ENCODE measurements at regions not wholly inside any gene's neighbourhood (a gene's known extent, or its start where the extent isn't known, plus 50 kb on each side); places are given as distances from the start of the nearest gene placed in this dataset.
"Not testable (repeated sequence)": the region's sequence is repeated elsewhere in the genome, so short reads cannot be mapped to it uniquely, and the experiment has no call there.

- intact Hi-C loops (cut with DNase I), result no loop called here
- no peak for DNase-seq (ENCODE audit: low spot score)
Observed at GRCh38 chr3:110905121-110905520, 166.5 kb upstream of the NECTIN3 start.

DNA sequence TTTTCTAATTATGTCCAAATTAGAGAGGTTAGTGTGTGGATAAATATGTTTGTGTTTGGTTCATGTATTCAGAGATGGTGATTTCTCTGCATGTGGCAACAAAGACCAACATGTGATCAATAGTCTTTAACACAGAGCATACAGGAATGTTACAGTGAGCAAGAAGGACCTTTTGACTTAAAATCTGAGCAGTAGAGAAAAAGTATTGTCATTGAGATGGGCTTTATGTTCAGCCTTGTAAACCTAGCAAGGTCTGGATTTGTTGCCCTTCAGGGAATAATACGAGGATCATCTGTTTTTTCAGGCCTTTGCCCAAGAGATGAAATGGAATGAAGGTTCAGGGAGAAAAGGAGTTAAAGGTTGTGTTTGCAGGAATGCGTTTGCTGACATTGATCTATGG, 161.8 kb upstream of the NECTIN3 start:
- intact Hi-C loops (cut with DNase I), result no loop called here
- DNase-seq (ENCODE audit: low spot score), result no peak

- no peak for DNase-seq (ENCODE audit: low spot score)
- intact Hi-C loops (cut with DNase I), result no loop called here
Observed at GRCh38 chr3:110910346-110910955, 161.2 kb upstream of the NECTIN3 start.

DNA sequence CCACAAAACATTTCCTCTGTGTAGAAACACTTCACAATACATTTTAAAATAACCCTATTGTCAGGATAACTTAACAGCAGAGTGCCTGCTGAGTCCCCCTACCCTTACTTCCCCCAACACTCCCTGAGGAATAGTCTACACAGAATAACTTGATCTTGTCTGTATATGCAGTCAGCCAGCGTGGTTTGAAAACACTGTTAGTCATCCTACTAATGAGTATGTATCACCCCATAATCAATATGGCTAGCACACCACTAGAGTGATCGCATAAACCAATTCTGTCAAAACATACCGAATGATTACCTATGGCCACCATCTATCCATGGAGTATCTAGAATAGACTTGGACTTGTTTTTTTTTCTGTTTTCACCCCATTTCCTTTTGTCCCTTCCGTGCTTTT, 152.7 kb upstream of the NECTIN3 start:
- DNase-seq (ENCODE audit: low spot score), result no peak
- intact Hi-C loops (cut with DNase I), result no loop called here

- intact Hi-C loops (cut with DNase I), result no loop called here
- DNase-seq (ENCODE audit: low spot score), result no peak
Observed at GRCh38 chr3:110925798-110926197, 145.8 kb upstream of the NECTIN3 start.

- DNase-seq (ENCODE audit: low spot score), result no peak
- intact Hi-C loops (cut with DNase I), result no loop called here
Observed at GRCh38 chr3:110928016-110928662, 143.5 kb upstream of the NECTIN3 start.

DNA sequence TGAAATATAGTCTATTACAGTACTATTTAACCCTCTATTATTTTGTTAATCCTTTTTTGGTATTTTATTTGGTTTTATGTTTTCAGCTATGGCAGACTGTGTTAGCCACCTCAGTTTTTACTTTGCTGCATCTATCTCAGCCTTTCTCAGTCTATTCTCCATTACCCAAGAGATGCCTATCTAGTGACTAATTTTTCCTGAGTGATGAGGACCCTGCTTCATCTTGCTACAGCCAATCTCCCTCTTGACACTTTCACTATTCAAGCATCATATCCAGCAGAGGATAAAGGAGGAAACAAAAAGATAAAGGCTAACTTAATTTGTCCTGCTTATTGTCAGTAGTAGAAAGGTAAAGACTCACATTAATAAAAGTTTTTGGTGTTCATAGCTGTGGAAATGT, 141.8 kb upstream of the NECTIN3 start:
- intact Hi-C loops (cut with DNase I), result no loop called here
- DNase-seq (ENCODE audit: low spot score), result no peak

DNA sequence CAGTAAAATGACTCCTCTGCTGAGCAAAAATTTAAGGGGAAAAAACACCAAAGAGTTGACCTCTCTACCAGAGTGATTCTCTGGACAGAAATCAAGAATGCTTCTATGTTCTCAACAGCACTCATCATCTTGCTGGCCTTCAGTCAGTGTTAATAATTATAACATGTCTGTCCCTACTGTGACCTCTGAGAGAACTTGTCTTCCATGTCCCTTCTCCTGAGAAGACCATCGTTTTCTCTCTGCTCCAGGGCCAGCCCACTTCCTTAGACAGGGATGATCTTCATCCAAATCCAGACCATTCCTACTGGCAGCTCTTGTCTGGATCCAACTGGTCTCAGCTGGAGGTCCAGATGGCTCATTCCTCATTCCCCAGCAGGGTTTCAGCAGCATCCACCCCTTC, 139.0 kb upstream of the NECTIN3 start:
- intact Hi-C loops (cut with DNase I), result no loop called here
- DNase-seq (ENCODE audit: low spot score), result no peak

- no peak for DNase-seq (ENCODE audit: low spot score)
- intact Hi-C loops (cut with DNase I), result no loop called here
Observed at GRCh38 chr3:110933821-110934426, 137.7 kb upstream of the NECTIN3 start.

- DNase-seq (ENCODE audit: low spot score), result no peak
- intact Hi-C loops (cut with DNase I), result no loop called here
Observed at GRCh38 chr3:110938629-110939028, 133.0 kb upstream of the NECTIN3 start.

DNA sequence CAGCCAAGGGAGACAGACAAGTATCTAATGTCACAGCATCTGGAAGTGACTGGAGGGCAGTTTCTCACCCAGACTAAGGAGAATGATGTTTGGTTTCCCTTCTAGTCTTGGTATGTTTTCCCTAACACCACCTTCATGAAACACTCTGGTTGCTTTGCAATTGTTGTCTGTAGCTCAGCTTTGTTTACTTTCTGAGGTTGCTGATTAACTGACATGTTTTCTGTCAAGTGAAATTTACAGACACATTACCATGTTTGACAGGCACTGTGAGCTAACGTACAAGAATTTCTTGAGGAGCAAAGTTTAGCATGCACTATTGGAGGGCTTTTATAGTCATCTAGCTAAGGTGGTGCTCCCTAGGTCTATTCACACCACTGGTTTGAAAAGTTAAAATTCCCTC, 131.6 kb upstream of the NECTIN3 start:
- intact Hi-C loops (cut with DNase I), result no loop called here
- no peak for DNase-seq (ENCODE audit: low spot score)

DNA sequence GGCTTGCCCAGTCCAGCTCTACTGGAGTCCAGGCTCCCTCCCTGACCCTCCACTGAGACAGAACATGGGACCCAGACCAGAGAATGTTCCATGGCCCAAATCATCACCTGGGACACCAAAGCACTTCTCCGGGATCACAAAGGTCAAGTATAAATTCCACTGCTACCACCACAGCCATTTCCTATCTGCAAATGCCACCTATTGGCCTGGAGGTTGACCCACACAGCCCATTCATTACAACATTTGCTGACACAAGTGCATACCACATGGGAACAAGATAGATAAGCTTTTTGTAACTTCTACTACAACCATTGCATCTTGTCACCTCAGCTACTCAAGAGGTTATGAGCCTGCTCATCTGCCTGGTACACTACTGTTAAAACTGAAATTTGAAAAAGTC, 126.8 kb upstream of the NECTIN3 start:
- intact Hi-C loops (cut with DNase I), result no loop called here
- DNase-seq (ENCODE audit: low spot score), result no peak

- no peak for DNase-seq (ENCODE audit: low spot score)
- intact Hi-C loops (cut with DNase I), result no loop called here
Observed at GRCh38 chr3:110946810-110947209, 124.8 kb upstream of the NECTIN3 start.

- intact Hi-C loops (cut with DNase I); DNase-seq (ENCODE audit: low spot score): not testable (repeated sequence)
Observed at GRCh38 chr3:110949194-110949593, 122.4 kb upstream of the NECTIN3 start.

DNA sequence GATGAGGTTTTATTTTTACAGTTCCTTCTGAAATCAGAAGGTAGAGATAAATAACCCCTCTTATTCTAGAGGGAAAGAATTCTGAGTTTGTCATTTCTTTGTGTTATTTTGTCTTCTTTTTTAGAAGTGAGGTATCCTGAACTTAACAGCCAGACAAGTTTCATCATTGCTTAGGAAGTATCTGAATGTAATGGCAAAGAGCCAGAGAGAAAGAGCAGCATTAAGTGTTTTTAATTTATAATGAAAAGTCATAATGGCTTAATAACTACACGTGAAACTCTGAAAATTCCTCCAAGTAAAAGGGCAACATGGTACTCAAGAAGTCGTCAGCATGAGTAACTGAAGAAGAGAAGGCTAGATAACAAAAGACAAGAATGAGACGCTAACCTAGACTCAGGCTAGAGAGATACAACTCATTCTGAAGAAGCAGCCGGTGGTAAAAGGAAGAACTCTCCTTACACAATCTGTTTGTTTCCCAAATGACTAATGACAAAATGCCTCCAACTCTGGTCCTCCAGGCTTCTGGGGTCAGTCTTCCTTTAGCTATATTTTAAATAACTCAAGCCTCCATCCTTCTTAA, 116.2 kb upstream of the NECTIN3 start:
- intact Hi-C loops (cut with DNase I), result no loop called here
- DNase-seq (ENCODE audit: low spot score), result no peak

- intact Hi-C loops (cut with DNase I), result no loop called here
Observed at GRCh38 chr3:110956081-110956480, 115.5 kb upstream of the NECTIN3 start.

GRCh38 chr3:110957247-110958025, 114.2 kb upstream of the NECTIN3 start:
- DNase-seq (ENCODE audit: low spot score), result no peak
- intact Hi-C loops (cut with DNase I), result no loop called here

More at GRCh38 chr3:110956081-110956480, 115.5 kb upstream of the NECTIN3 start:
- no peak for DNase-seq (ENCODE audit: low spot score)

GRCh38 chr3:110958313-110959147, 113.1 kb upstream of the NECTIN3 start:
- intact Hi-C loops (cut with DNase I), result no loop called here

DNA sequence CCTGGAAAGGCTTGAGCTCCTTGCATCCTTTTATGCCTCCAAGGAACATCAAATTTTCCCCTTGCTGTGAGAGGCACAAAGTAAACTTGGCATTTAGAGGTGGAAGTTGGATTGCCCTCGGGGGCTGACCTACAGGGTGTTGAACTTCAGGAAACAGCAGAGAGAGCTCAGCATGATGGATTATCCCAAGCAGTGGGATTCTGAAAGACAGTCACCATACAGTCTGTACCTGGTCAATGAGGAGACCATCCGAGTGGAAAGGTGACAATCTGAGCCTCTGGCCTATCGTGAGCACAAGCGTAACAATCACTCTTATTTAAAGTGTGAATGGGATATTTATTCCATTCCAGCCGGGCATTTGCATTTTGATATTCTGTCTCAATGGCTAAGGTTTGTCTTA, 105.6 kb upstream of the NECTIN3 start:
- intact Hi-C loops (cut with DNase I), result no loop called here

More at GRCh38 chr3:110958313-110959147, 113.1 kb upstream of the NECTIN3 start:
- DNase-seq (ENCODE audit: low spot score), result no peak

More for the DNA sequence above, 105.6 kb upstream of the NECTIN3 start:
- DNase-seq (ENCODE audit: low spot score), result no peak
